GM12878 (cell line): ENCODE measurements at regions not wholly inside any gene's neighbourhood (a gene's known extent, or its start where the extent isn't known, plus 50 kb on each side); places are given as distances from the start of the nearest gene placed in this dataset.

Experiments
- HDAC2 ChIP-seq: fragments of 200-600 bp; sonication (generic); IDR thresholded peaks from 2 replicates; pipeline ENCODE4 v1.6.1; 2017
- IKZF2 ChIP-seq, 2 experiments: fragments of 450-650 bp; IDR thresholded peaks; 2 replicates each; pipeline ENCODE4 v1.6.1; 2017; ENCODE audit warnings: mild to moderate bottlenecking in 2 of 2, moderate library complexity in 2 of 2
- MTA3 ChIP-seq: IDR thresholded peaks from 2 replicates; pipeline ENCODE4 v1.6.1; 2012; ENCODE audit warnings: low read length, inconsistent platforms, borderline replicate concordance
- NR2C1 ChIP-seq: fragments of 450-650 bp; IDR thresholded peaks from 2 replicates; pipeline ENCODE4 v1.6.1; 2017; ENCODE audit warnings: antibody characterized with exemption, mild to moderate bottlenecking, moderate library complexity
- PAX5 ChIP-seq: IDR thresholded peaks from 2 replicates; pipeline ENCODE4 v1.6.1; 2011; ENCODE audit warnings: low read depth, low read length, borderline replicate concordance
- POLR2AphosphoS2 ChIP-seq: IDR thresholded peaks from 2 replicates; pipeline ENCODE4 v1.6.1; 2011; ENCODE audit warnings: low read depth, mild to moderate bottlenecking, low read length, improper control_type of control experiment, moderate library complexity
- SMARCA5 ChIP-seq: fragments of 450-650 bp; IDR thresholded peaks from 2 replicates; pipeline ENCODE4 v1.6.1; 2017; ENCODE audit warnings: mild to moderate bottlenecking
- SUPT20H ChIP-seq: IDR thresholded peaks from 2 replicates; pipeline ENCODE4 v1.6.1; 2011; ENCODE audit warnings: low read depth, mild to moderate bottlenecking, low read length, moderate library complexity, borderline replicate concordance; ENCODE audit not compliant: control insufficient read depth
- TF ChIP-seq, protein P1 (sequence below): fragments of 450-650 bp; IDR thresholded peaks from 2 replicates; pipeline ENCODE4 v1.6.1; 2017; ENCODE audit warnings: mild to moderate bottlenecking, moderate library complexity
- TF ChIP-seq, protein P2 (sequence below), 3 experiments: IDR thresholded peaks in 2 of 3; conservative IDR thresholded peaks in 1 of 3; 2 replicates each; pipeline ENCODE4 v1.5.1; 2011; ENCODE audit warnings: low read depth in 3 of 3, low read length in 3 of 3, mild to moderate bottlenecking in 3 of 3, control low read depth in 2 of 3, moderate library complexity in 2 of 3, inconsistent platforms in 1 of 3, mixed read lengths in 1 of 3; ENCODE audit not compliant: control insufficient read depth in 2 of 3, insufficient read depth in 1 of 3; ENCODE audit errors: extremely low read depth in 1 of 3

DNA sequence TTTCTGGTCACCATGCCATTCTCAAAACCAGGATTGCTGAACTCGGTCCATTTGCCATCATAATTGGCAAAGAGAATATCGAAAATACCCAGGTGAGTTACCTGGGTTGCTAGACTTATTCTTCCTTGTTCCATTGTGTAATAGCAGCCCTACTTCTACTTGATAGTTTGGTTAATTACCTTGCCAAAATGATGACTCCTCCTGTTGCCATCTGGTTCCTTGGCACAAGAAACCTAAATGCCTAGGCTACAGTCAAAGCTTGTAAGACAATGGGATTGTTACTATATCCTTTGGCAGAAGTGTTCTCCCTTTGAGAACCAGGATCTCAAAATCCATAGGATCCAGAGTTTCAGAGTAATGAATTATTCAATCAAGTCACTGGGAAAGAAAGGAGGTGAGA lies 373.2 kb upstream of the ACTBL2 start (continued):
- TF ChIP-seq, protein P1, sequence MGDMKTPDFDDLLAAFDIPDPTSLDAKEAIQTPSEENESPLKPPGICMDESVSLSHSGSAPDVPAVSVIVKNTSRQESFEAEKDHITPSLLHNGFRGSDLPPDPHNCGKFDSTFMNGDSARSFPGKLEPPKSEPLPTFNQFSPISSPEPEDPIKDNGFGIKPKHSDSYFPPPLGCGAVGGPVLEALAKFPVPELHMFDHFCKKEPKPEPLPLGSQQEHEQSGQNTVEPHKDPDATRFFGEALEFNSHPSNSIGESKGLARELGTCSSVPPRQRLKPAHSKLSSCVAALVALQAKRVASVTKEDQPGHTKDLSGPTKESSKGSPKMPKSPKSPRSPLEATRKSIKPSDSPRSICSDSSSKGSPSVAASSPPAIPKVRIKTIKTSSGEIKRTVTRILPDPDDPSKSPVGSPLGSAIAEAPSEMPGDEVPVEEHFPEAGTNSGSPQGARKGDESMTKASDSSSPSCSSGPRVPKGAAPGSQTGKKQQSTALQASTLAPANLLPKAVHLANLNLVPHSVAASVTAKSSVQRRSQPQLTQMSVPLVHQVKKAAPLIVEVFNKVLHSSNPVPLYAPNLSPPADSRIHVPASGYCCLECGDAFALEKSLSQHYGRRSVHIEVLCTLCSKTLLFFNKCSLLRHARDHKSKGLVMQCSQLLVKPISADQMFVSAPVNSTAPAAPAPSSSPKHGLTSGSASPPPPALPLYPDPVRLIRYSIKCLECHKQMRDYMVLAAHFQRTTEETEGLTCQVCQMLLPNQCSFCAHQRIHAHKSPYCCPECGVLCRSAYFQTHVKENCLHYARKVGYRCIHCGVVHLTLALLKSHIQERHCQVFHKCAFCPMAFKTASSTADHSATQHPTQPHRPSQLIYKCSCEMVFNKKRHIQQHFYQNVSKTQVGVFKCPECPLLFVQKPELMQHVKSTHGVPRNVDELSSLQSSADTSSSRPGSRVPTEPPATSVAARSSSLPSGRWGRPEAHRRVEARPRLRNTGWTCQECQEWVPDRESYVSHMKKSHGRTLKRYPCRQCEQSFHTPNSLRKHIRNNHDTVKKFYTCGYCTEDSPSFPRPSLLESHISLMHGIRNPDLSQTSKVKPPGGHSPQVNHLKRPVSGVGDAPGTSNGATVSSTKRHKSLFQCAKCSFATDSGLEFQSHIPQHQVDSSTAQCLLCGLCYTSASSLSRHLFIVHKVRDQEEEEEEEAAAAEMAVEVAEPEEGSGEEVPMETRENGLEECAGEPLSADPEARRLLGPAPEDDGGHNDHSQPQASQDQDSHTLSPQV, result no peak
- TF ChIP-seq IKZF2 (IDR thresholded peaks at IDR 0.05) (no peak), NR2C1 (no peak), MTA3 (no peak), POLR2AphosphoS2 (no peak), SUPT20H (no peak), HDAC2 (no peak), PAX5 (no peak), SMARCA5 (no peak)
- TF ChIP-seq, protein P2, sequence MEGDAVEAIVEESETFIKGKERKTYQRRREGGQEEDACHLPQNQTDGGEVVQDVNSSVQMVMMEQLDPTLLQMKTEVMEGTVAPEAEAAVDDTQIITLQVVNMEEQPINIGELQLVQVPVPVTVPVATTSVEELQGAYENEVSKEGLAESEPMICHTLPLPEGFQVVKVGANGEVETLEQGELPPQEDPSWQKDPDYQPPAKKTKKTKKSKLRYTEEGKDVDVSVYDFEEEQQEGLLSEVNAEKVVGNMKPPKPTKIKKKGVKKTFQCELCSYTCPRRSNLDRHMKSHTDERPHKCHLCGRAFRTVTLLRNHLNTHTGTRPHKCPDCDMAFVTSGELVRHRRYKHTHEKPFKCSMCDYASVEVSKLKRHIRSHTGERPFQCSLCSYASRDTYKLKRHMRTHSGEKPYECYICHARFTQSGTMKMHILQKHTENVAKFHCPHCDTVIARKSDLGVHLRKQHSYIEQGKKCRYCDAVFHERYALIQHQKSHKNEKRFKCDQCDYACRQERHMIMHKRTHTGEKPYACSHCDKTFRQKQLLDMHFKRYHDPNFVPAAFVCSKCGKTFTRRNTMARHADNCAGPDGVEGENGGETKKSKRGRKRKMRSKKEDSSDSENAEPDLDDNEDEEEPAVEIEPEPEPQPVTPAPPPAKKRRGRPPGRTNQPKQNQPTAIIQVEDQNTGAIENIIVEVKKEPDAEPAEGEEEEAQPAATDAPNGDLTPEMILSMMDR (IDR thresholded peaks at IDR 0.05 in 2 of 3, conservative IDR thresholded peaks at IDR 0.05 in 1 of 3; ENCODE audit: control insufficient read depth in 2 of 3, extremely low read depth in 1 of 3, insufficient read depth in 1 of 3, low read depth in 3 of 3, low read length in 3 of 3), result no peak
- TF ChIP-seq, all 136 proteins: peak for 0
